WTC11 (cell line): ENCODE measurements at regions not wholly inside any gene's neighbourhood (a gene's known extent, or its start where the extent isn't known, plus 50 kb on each side); places are given as distances from the start of the nearest gene placed in this dataset.

Experiments
- ATAC-seq: fragments of 200-7000 bp; cut with Tn5 transposase; 2 replicates; pipeline ENCODE4 v1.10.0; 2021; ENCODE audit warnings: mild to moderate bottlenecking, moderate library complexity
- CTCF ChIA-PET: fragments of 300-600 bp; sonication (Branson Sonifier 250); formaldehyde crosslinking; loops from one replicate; lab custom pipeline; 2021; ENCODE audit warnings: antibody characterized with exemption; lab: Charles Lee
- POLR2A ChIA-PET: fragments of 350-600 bp; sonication (Branson Sonifier 250); formaldehyde crosslinking; loops from one replicate; lab custom pipeline; 2021; ENCODE audit warnings: antibody characterized with exemption; lab: Charles Lee
- DNase-seq: peaks from one replicate; pipeline ENCODE4 v3.0.0; 2021; ENCODE audit warnings: low spot score
- H3K27ac Mint-ChIP-seq: 2 replicates; pipeline ENCODE4 v1.8.0; 2021; ENCODE audit warnings: mixed read lengths
- H3K27me3 Mint-ChIP-seq: 2 replicates; pipeline ENCODE4 v1.8.0; 2021; ENCODE audit warnings: low read depth, mild to moderate bottlenecking, moderate library complexity, mixed read lengths
- H3K36me3 Mint-ChIP-seq: 2 replicates; pipeline ENCODE4 v1.8.0; 2021; ENCODE audit warnings: mixed read lengths
- H3K4me1 Mint-ChIP-seq: 2 replicates; pipeline ENCODE4 v1.8.0; 2022; ENCODE audit warnings: mixed read lengths
- H3K4me3 Mint-ChIP-seq: 2 replicates; pipeline ENCODE4 v1.8.0; 2021; ENCODE audit warnings: mild to moderate bottlenecking, moderate library complexity, mixed read lengths
- H3K9me3 Mint-ChIP-seq: 2 replicates; pipeline ENCODE4 v1.8.0; 2021; ENCODE audit warnings: mixed read lengths
- ARID4B ChIP-seq: sonication (generic); formaldehyde crosslinking; IDR thresholded peaks from 2 replicates; pipeline ENCODE4 v1.8.0; 2023; ENCODE audit warnings: missing genetic modification reagents, mild to moderate bottlenecking, borderline replicate concordance
- E2F4 ChIP-seq: sonication (generic); formaldehyde crosslinking; IDR thresholded peaks from 2 replicates; pipeline ENCODE4 v1.8.1; 2022; ENCODE audit warnings: low read depth, mild to moderate bottlenecking, moderate library complexity, missing genetic modification reagents, borderline replicate concordance
- E2F5 ChIP-seq: sonication (generic); formaldehyde crosslinking; IDR thresholded peaks from 2 replicates; pipeline ENCODE4 v1.8.1; 2022; ENCODE audit warnings: mild to moderate bottlenecking, moderate library complexity, missing genetic modification reagents
- FOXJ3 ChIP-seq: sonication (generic); formaldehyde crosslinking; IDR thresholded peaks from 2 replicates; pipeline ENCODE4 v1.9.0; 2021; ENCODE audit warnings: missing genetic modification reagents, mild to moderate bottlenecking, borderline replicate concordance
- FOXK1 ChIP-seq: sonication (generic); formaldehyde crosslinking; IDR thresholded peaks from 2 replicates; pipeline ENCODE4 v1.8.0; 2022; ENCODE audit warnings: mild to moderate bottlenecking, moderate library complexity, missing genetic modification reagents
- NFATC4 ChIP-seq: fragments of 250-450 bp; sonication (Bioruptor Pico); IDR thresholded peaks from 2 replicates; pipeline ENCODE4 v1.9.0; 2021; ENCODE audit warnings: mild to moderate bottlenecking
- NR1H2 ChIP-seq: sonication (generic); formaldehyde crosslinking; IDR thresholded peaks from 2 replicates; pipeline ENCODE4 v1.9.0; 2021; ENCODE audit warnings: mild to moderate bottlenecking, moderate library complexity, missing genetic modification reagents
- PRDM15 ChIP-seq: sonication (generic); formaldehyde crosslinking; IDR thresholded peaks from 2 replicates; pipeline ENCODE4 v1.8.0; 2022; ENCODE audit warnings: missing genetic modification reagents
- PRRX2 ChIP-seq: fragments of 250-450 bp; sonication (Bioruptor Pico); IDR thresholded peaks from 2 replicates; pipeline ENCODE4 v1.8.0; 2021; ENCODE audit warnings: mild to moderate bottlenecking
- ZNF396 ChIP-seq: fragments of 250-450 bp; sonication (Bioruptor Pico); IDR thresholded peaks from 2 replicates; pipeline ENCODE4 v1.8.0; 2021; ENCODE audit warnings: mild to moderate bottlenecking, moderate library complexity, borderline replicate concordance
- ZNF425 ChIP-seq: fragments of 250-450 bp; sonication (Bioruptor Pico); conservative IDR thresholded peaks from 2 replicates; pipeline ENCODE4 v1.9.0; 2021; ENCODE audit warnings: mild to moderate bottlenecking
- ZNF512 ChIP-seq: sonication (generic); formaldehyde crosslinking; IDR thresholded peaks from 2 replicates; pipeline ENCODE4 v1.8.1; 2022; ENCODE audit warnings: missing genetic modification reagents, borderline replicate concordance

GRCh38 chr17:69723741-69724140 is 309.2 kb downstream of the MAP2K6 start:
- no peak overlapping the region for H3K27ac Mint-ChIP-seq
- no peaks in the 10 kb centered on the region for H3K36me3 Mint-ChIP-seq
- CTCF ChIA-PET: interaction anchor here (1.0 to 3.0 kb wide), 6 partner anchors 9 to 421 kb away, joined by 3 to 16 read pairs (median 6); no protein-coding TSS in a partner anchor
- ATAC-seq (peak; percentile 83), DNase-seq (no peak)
- no peaks in the 10 kb centered on the region for H3K27me3 Mint-ChIP-seq
- H3K4me3 Mint-ChIP-seq: no peak overlapping the region
- H3K9me3 Mint-ChIP-seq: no peaks in the 10 kb centered on the region
- POLR2A ChIA-PET: no interaction called here
- H3K4me1 Mint-ChIP-seq: peaks cover 4% of the 10 kb centered on the region
- TF ChIP-seq NFATC4 (CRISPR knock-in tag) (no peak), PRRX2 (CRISPR knock-in tag) (no peak), FOXJ3 (CRISPR knock-in tag) (no peak), FOXK1 (CRISPR knock-in tag) (no peak), ZNF425 (CRISPR knock-in tag) (no peak), NR1H2 (CRISPR knock-in tag) (no peak), E2F4 (CRISPR knock-in tag) (no peak), ARID4B (CRISPR knock-in tag) (no peak), PRDM15 (CRISPR knock-in tag) (no peak), E2F5 (CRISPR knock-in tag) (no peak), ZNF396 (CRISPR knock-in tag) (no peak), ZNF512 (CRISPR knock-in tag) (no peak)
- TF ChIP-seq, all 79 proteins: peak for 0
